SK-N-SH (cell line): ENCODE measurements at regions not wholly inside any gene's neighbourhood (a gene's known extent, or its start where the extent isn't known, plus 50 kb on each side); places are given as distances from the start of the nearest gene placed in this dataset.

Source experiments
- CTCF ChIA-PET: fragments of 300-600, 350-600 bp; formaldehyde crosslinking; extraction: SDS; loops from one replicate; lab custom pipeline; 2021; lab: Yijun Ruan, JAX
- POLR2A ChIA-PET: fragments of 350-600 bp; sonication (Branson Sonifier 250); formaldehyde crosslinking; extraction: SDS; loops from one replicate; lab custom pipeline; 2020; ENCODE audit warnings: antibody characterized with exemption, inconsistent platforms; lab: Yijun Ruan, JAX
- DNase-seq: peaks from one replicate; pipeline ENCODE4 v3.0.0; 2012
- H2AFZ ChIP-seq: fragments of 200-600 bp; sonication (generic); 2 replicates; pipeline ENCODE4 v1.8.1; 2016; ENCODE audit warnings: antibody characterized with exemption, mild to moderate bottlenecking, low read depth
- H3F3A ChIP-seq: fragments of 200-600 bp; sonication (generic); replicated peaks from 2 replicates; pipeline ENCODE3; 2016; ENCODE audit warnings: antibody characterized with exemption, mild to moderate bottlenecking; ENCODE audit not compliant: insufficient read depth
- H3K27ac ChIP-seq, 2 experiments: fragments of 200-500 bp in 1 of 2; fragments of 200-600 bp in 1 of 2; sonication (Bioruptor generic) in 1 of 2; sonication (generic), shearing (Covaris generic) in 1 of 2; 2 replicates each; pipeline versions ENCODE4 v1.5.1 to v1.6.1; 2014 to 2016; ENCODE audit warnings: low read depth in 2 of 2, inconsistent platforms in 1 of 2, low read length in 1 of 2, mild to moderate bottlenecking in 1 of 2, mixed read lengths in 1 of 2
- H3K27me3 ChIP-seq: fragments of 200-600 bp; sonication (generic), shearing (Covaris generic); 2 replicates; pipeline ENCODE4 v1.6.1; 2016; ENCODE audit warnings: mixed run types; ENCODE audit not compliant: insufficient read depth
- H3K36me3 ChIP-seq, 2 experiments: fragments of 200-500 bp in 1 of 2; fragments of 200-600 bp in 1 of 2; sonication (Bioruptor generic) in 1 of 2; sonication (generic) in 1 of 2; replicated peaks in 1 of 2; 2 replicates each; pipeline versions ENCODE3 to v1.5.1; 2014 to 2016; ENCODE audit warnings: low read length in 1 of 2, mild to moderate bottlenecking in 1 of 2; ENCODE audit not compliant: insufficient read depth in 2 of 2, control insufficient read depth in 1 of 2
- H3K4me1 ChIP-seq, 2 experiments: fragments of 200-500 bp in 1 of 2; fragments of 200-600 bp in 1 of 2; sonication (Bioruptor generic) in 1 of 2; sonication (generic), shearing (Covaris generic) in 1 of 2; 2 replicates each; pipeline versions ENCODE4 v1.5.1 to v1.6.1; 2014 to 2016; ENCODE audit warnings: low read depth in 1 of 2, low read length in 1 of 2, mixed run types in 1 of 2; ENCODE audit not compliant: insufficient read depth in 2 of 2, control insufficient read depth in 1 of 2
- H3K4me2 ChIP-seq: fragments of 200-600 bp; sonication (generic), shearing (Covaris generic); 2 replicates; pipeline ENCODE4 v1.6.1; 2017; ENCODE audit warnings: mixed run types
- H3K4me3 ChIP-seq, 2 experiments: fragments of 200-500 bp in 1 of 2; fragments of 200-600 bp in 1 of 2; sonication (Bioruptor generic) in 1 of 2; sonication (generic), shearing (Covaris generic) in 1 of 2; 2 replicates each; pipeline versions ENCODE4 v1.5.1 to v1.8.1; 2014 to 2016; ENCODE audit warnings: low read depth in 2 of 2, inconsistent platforms in 1 of 2, low read length in 1 of 2, mild to moderate bottlenecking in 1 of 2, mixed read lengths in 1 of 2, moderate library complexity in 1 of 2
- H3K79me2 ChIP-seq: fragments of 200-600 bp; sonication (generic); 2 replicates; pipeline ENCODE4 v1.8.1; 2017; ENCODE audit warnings: mild to moderate bottlenecking; ENCODE audit not compliant: insufficient read depth
- H3K9ac ChIP-seq: fragments of 200-600 bp; sonication (generic); 2 replicates; pipeline ENCODE4 v1.6.1; 2017; ENCODE audit warnings: mixed run types
- H3K9me2 ChIP-seq: fragments of 200-600 bp; sonication (generic); 2 replicates; pipeline ENCODE4 v1.6.1; 2017; ENCODE audit warnings: mixed run types
- H3K9me3 ChIP-seq: fragments of 200-600 bp; sonication (generic); 2 replicates; pipeline ENCODE4 v1.6.1; 2017; ENCODE audit warnings: mixed run types, mild to moderate bottlenecking, moderate library complexity
- H4K20me1 ChIP-seq: fragments of 200-600 bp; sonication (generic); 2 replicates; pipeline ENCODE4 v1.6.1; 2017; ENCODE audit warnings: mild to moderate bottlenecking, mixed run types; ENCODE audit not compliant: insufficient read depth
- CHD2 ChIP-seq: fragments of 150-350 bp; IDR thresholded peaks from 2 replicates; pipeline ENCODE4 v1.6.1; 2018; ENCODE audit warnings: low read length; ENCODE audit not compliant: partially characterized antibody
- EP300 ChIP-seq, 2 experiments: IDR thresholded peaks; 2 replicates each; pipeline versions ENCODE4 v1.4.0 to v1.6.1; 2012; ENCODE audit warnings: borderline replicate concordance in 1 of 2, low read depth in 1 of 2, low read length in 1 of 2
- EZH2phosphoT487 ChIP-seq: fragments of 200-600 bp; sonication (generic); IDR thresholded peaks from 2 replicates; pipeline ENCODE4 v1.6.1; 2017; ENCODE audit warnings: low read depth, mixed run types, mild to moderate bottlenecking, antibody characterized with exemption, moderate library complexity, borderline replicate concordance
- FOXJ3 ChIP-seq: sonication (generic); formaldehyde crosslinking; IDR thresholded peaks from 2 replicates; pipeline ENCODE4 v1.5.1; 2020; ENCODE audit warnings: mild to moderate bottlenecking, missing genetic modification reagents
- GABPA ChIP-seq: IDR thresholded peaks from 2 replicates; pipeline ENCODE4 v1.4.0; 2012; ENCODE audit warnings: low read depth, mild to moderate bottlenecking
- GATA2 ChIP-seq: sonication (generic); formaldehyde crosslinking; IDR thresholded peaks from 2 replicates; pipeline ENCODE4 v1.5.0; 2020; ENCODE audit warnings: mild to moderate bottlenecking, missing genetic modification reagents
- JUND ChIP-seq: IDR thresholded peaks from 2 replicates; pipeline ENCODE4 v1.4.0; 2012
- MAX ChIP-seq: IDR thresholded peaks from 2 replicates; pipeline ENCODE4 v1.4.0; 2012; ENCODE audit warnings: low read depth
- MXI1 ChIP-seq: IDR thresholded peaks from 2 replicates; pipeline ENCODE4 v1.6.1; 2012; ENCODE audit warnings: mild to moderate bottlenecking, low read depth, low read length, improper control_type of control experiment
- SMC3 ChIP-seq: IDR thresholded peaks from 2 replicates; pipeline ENCODE4 v1.6.1; 2012; ENCODE audit warnings: low read depth, low read length, improper control_type of control experiment
- TEAD4 ChIP-seq: IDR thresholded peaks from 2 replicates; pipeline ENCODE4 v1.4.0; 2012; ENCODE audit warnings: mild to moderate bottlenecking, borderline replicate concordance; ENCODE audit not compliant: insufficient read depth
- YY1 ChIP-seq: IDR thresholded peaks from 2 replicates; pipeline ENCODE4 v1.4.0; 2012; ENCODE audit warnings: low read depth, mild to moderate bottlenecking
- WGBS: methylation state at CpG from one replicate; pipeline ENCODE4 v1.1.6; 2017; ENCODE audit warnings: low lambda C conversion rate; 5-methylcytosine and 5-hydroxymethylcytosine counted together

- Histone ChIP-seq H3K36me3 (no peaks in the 10 kb centered on the region), H2AFZ (no peak overlapping the region)
- 64% methylated on average over 2 of the region's 2 CpGs for WGBS
- no peak for TF ChIP-seq FOXJ3
- TF ChIP-seq, all 33 proteins: peak for 0
- no peaks in the 10 kb centered on the region for H4K20me1 ChIP-seq
- no peaks in the 10 kb centered on the region for H3K9me2 ChIP-seq
- H3F3A ChIP-seq, result no peaks in the 10 kb centered on the region
- no peak overlapping the region for H3K27ac ChIP-seq
- no peak overlapping the region for H3K9ac ChIP-seq
- H3K27me3 ChIP-seq, result no peaks in the 10 kb centered on the region
- no peaks in the 10 kb centered on the region for H3K4me1 ChIP-seq
- DNase-seq, result no peak
- no peak overlapping the region for H3K4me3 ChIP-seq
- no peaks in the 10 kb centered on the region for H3K79me2 ChIP-seq
- CTCF ChIA-PET, result no interaction called here
- POLR2A ChIA-PET, result no interaction called here
- H3K9me3 ChIP-seq, result no peaks in the 10 kb centered on the region
- no peak overlapping the region for H3K4me2 ChIP-seq
These were observed 279.9 kb upstream of the DOK6 start for GRCh38 chr18:69120833-69121232.

- Histone ChIP-seq H3K9me3 (no peaks in the 10 kb centered on the region), H3K4me3 (no peak overlapping the region), H3K4me1 (no peaks in the 10 kb centered on the region), H3K9ac (no peak overlapping the region), H3K79me2 (no peaks in the 10 kb centered on the region), H4K20me1 (no peaks in the 10 kb centered on the region), H3K4me2 (no peak overlapping the region), H3K36me3 (no peaks in the 10 kb centered on the region), H3K27ac (no peak overlapping the region), H3K9me2 (no peaks in the 10 kb centered on the region), H2AFZ (no peak overlapping the region), H3K27me3 (no peaks in the 10 kb centered on the region), H3F3A (no peaks in the 10 kb centered on the region)
- CTCF ChIA-PET, result no interaction called here
- POLR2A ChIA-PET, result no interaction called here
- DNase-seq, result no peak
- WGBS, result 63% methylated on average over 1 of the region's 1 CpG
- TF ChIP-seq SMC3 (no peak), JUND (no peak), EZH2phosphoT487 (no peak), MAX (no peak), TEAD4 (no peak), MXI1 (no peak), CHD2 (no peak), GABPA (no peak), GATA2 (no peak)
These were observed 277.3 kb upstream of the DOK6 start for GRCh38 chr18:69123421-69123820.

- Histone ChIP-seq H3K27ac (no peak overlapping the region), H3K9me2 (peaks cover 4% of the 10 kb centered on the region; the same call in 1 of the 2 replicates), H3F3A (no peaks in the 10 kb centered on the region), H3K79me2 (no peaks in the 10 kb centered on the region), H3K9ac (no peak overlapping the region), H3K4me1 (no peaks in the 10 kb centered on the region), H3K36me3 (no peaks in the 10 kb centered on the region), H3K4me3 (no peak overlapping the region), H3K27me3 (no peaks in the 10 kb centered on the region), H2AFZ (no peak overlapping the region), H3K9me3 (no peaks in the 10 kb centered on the region; the same call in 1 of the 2 replicates), H4K20me1 (no peaks in the 10 kb centered on the region), H3K4me2 (no peak overlapping the region)
- ChIA-PET CTCF (no interaction called here), POLR2A (no interaction called here)
- peak; percentile 4 for DNase-seq
- TF ChIP-seq EP300 (IDR thresholded peaks at IDR 0.05; ENCODE audit: borderline replicate concordance in 1 of 2, low read depth in 1 of 2, low read length in 1 of 2) (peak in 1 of 2 experiments; percentile 38; a peak in 1 of 4 replicates), GATA2 (0 out of 2 replicates have a peak, but pooled peaks have one; percentile 23), YY1 (no peak)
- WGBS, result 53% methylated on average over 3 of the region's 3 CpGs
These were observed 272.7 kb upstream of the DOK6 start for GRCh38 chr18:69127873-69128500.
